ENCODE measurements at regions not wholly inside any gene's neighbourhood (a gene's known extent, or its start where the extent isn't known, plus 50 kb on each side); places are given as distances from the start of the nearest gene placed in this dataset.

DNA sequence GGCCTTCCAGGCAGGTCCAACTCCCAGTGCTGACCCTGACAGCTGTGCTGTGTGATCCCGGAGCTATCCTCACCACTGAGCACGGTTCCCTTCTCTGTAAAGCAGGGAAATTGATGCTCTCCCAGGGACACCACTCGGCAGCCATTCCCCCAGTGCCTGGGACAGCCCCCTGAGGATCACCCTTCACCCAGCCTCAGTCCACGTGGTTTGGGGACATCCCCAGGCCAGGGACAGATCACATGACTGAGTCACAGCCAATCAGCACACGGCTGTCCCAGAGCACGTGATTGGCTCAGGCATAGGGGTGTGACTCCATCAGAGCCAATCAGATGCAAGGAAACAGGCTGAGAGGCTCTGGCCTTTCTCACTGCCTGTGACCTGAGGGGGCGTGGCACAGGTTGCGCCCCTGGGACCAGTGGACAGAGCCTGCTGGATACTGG, 68.8 kb upstream of the SFSWAP start:
- H3K4me2 ChIP-seq (ENCODE audit: low read length) = no peak overlapping the region
- no peaks in the 10 kb centered on the region for H3F3A ChIP-seq (ENCODE audit: insufficient read depth, low read length, poor library complexity, severe bottlenecking)
- no peak overlapping the region for H3K27ac ChIP-seq (ENCODE audit: low read length)
- no peaks in the 10 kb centered on the region for H3K79me2 ChIP-seq (replicated peaks; ENCODE audit: insufficient read depth, low read length)
- H3K9me2 ChIP-seq (ENCODE audit: insufficient read depth, low read length) = no peaks in the 10 kb centered on the region
- no peak overlapping the region for H3K9ac ChIP-seq (ENCODE audit: low read length)
- H3K36me3 ChIP-seq (ENCODE audit: insufficient read depth, low read length) = no peaks in the 10 kb centered on the region
- no peak overlapping the region for H2AFZ ChIP-seq (ENCODE audit: low read depth, low read length)
- no peaks in the 10 kb centered on the region for H4K20me1 ChIP-seq (ENCODE audit: insufficient read depth)
- no peaks in the 10 kb centered on the region for H3K27me3 ChIP-seq (ENCODE audit: insufficient read depth, low read depth, low read length)
- no peak overlapping the region for H3K4me3 ChIP-seq (ENCODE audit: low read length)
- no peaks in the 10 kb centered on the region for H3K9me3 ChIP-seq (ENCODE audit: low read length)
- TF ChIP-seq SMC3 (conservative IDR thresholded peaks at IDR 0.05; ENCODE audit: poor library complexity) (no peak), TAF1 (IDR thresholded peaks at IDR 0.05; ENCODE audit: low read depth) (no peak), EP300 (conservative IDR thresholded peaks at IDR 0.05; ENCODE audit: poor library complexity, severe bottlenecking) (no peak), EZH2 (IDR thresholded peaks at IDR 0.05; ENCODE audit: borderline replicate concordance, insufficient read depth, low read length, poor library complexity, severe bottlenecking) (no peak), POLR2AphosphoS5 (IDR thresholded peaks at IDR 0.05) (no peak), RAD21 (conservative IDR thresholded peaks at IDR 0.05) (no peak), CTCF (IDR thresholded peaks at IDR 0.05; ENCODE audit: poor library complexity, severe bottlenecking) (no peak), MXI1 (conservative IDR thresholded peaks at IDR 0.05; ENCODE audit: poor library complexity, severe bottlenecking) (no peak)
- TF ChIP-seq, protein P1, sequence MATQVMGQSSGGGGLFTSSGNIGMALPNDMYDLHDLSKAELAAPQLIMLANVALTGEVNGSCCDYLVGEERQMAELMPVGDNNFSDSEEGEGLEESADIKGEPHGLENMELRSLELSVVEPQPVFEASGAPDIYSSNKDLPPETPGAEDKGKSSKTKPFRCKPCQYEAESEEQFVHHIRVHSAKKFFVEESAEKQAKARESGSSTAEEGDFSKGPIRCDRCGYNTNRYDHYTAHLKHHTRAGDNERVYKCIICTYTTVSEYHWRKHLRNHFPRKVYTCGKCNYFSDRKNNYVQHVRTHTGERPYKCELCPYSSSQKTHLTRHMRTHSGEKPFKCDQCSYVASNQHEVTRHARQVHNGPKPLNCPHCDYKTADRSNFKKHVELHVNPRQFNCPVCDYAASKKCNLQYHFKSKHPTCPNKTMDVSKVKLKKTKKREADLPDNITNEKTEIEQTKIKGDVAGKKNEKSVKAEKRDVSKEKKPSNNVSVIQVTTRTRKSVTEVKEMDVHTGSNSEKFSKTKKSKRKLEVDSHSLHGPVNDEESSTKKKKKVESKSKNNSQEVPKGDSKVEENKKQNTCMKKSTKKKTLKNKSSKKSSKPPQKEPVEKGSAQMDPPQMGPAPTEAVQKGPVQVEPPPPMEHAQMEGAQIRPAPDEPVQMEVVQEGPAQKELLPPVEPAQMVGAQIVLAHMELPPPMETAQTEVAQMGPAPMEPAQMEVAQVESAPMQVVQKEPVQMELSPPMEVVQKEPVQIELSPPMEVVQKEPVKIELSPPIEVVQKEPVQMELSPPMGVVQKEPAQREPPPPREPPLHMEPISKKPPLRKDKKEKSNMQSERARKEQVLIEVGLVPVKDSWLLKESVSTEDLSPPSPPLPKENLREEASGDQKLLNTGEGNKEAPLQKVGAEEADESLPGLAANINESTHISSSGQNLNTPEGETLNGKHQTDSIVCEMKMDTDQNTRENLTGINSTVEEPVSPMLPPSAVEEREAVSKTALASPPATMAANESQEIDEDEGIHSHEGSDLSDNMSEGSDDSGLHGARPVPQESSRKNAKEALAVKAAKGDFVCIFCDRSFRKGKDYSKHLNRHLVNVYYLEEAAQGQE (IDR thresholded peaks at IDR 0.05; ENCODE audit: borderline replicate concordance) = no peak

- TF ChIP-seq EP300 (conservative IDR thresholded peaks at IDR 0.05; ENCODE audit: poor library complexity, severe bottlenecking) = no peak
- no peak for TF ChIP-seq MXI1 (conservative IDR thresholded peaks at IDR 0.05; ENCODE audit: poor library complexity, severe bottlenecking)
- TF ChIP-seq POLR2AphosphoS5 (IDR thresholded peaks at IDR 0.05) = no peak
- TF ChIP-seq, protein P1 (IDR thresholded peaks at IDR 0.05; ENCODE audit: borderline replicate concordance) = no peak
- no peak for TF ChIP-seq RAD21 (conservative IDR thresholded peaks at IDR 0.05)
- no peak for TF ChIP-seq EZH2 (IDR thresholded peaks at IDR 0.05; ENCODE audit: borderline replicate concordance, insufficient read depth, low read length, poor library complexity, severe bottlenecking)
- TF ChIP-seq SMC3 (conservative IDR thresholded peaks at IDR 0.05; ENCODE audit: poor library complexity) = no peak
- TF ChIP-seq CTCF (IDR thresholded peaks at IDR 0.05; ENCODE audit: poor library complexity, severe bottlenecking) = no peak
- TF ChIP-seq TAF1 (IDR thresholded peaks at IDR 0.05; ENCODE audit: low read depth) = no peak
- Histone ChIP-seq H3K4me3 (ENCODE audit: low read length) (no peak overlapping the region), H3K9me2 (ENCODE audit: insufficient read depth, low read length) (no peaks in the 10 kb centered on the region), H4K20me1 (ENCODE audit: insufficient read depth) (no peaks in the 10 kb centered on the region), H3K9me3 (ENCODE audit: low read length) (no peaks in the 10 kb centered on the region), H2AFZ (ENCODE audit: low read depth, low read length) (no peak overlapping the region), H3K4me2 (ENCODE audit: low read length) (no peak overlapping the region), H3F3A (ENCODE audit: insufficient read depth, low read length, poor library complexity, severe bottlenecking) (no peaks in the 10 kb centered on the region), H3K27me3 (ENCODE audit: insufficient read depth, low read depth, low read length) (no peaks in the 10 kb centered on the region), H3K27ac (ENCODE audit: low read length) (no peak overlapping the region), H3K9ac (ENCODE audit: low read length) (no peak overlapping the region), H3K79me2 (replicated peaks; ENCODE audit: insufficient read depth, low read length) (no peaks in the 10 kb centered on the region), H3K36me3 (ENCODE audit: insufficient read depth, low read length) (no peaks in the 10 kb centered on the region)
Measured at GRCh38 chr12:131642771-131643170, 68.1 kb upstream of the SFSWAP start.

Data from neural cell (in vitro differentiated cells).